ENCODE measurements at regions not wholly inside any gene's neighbourhood (a gene's known extent, or its start where the extent isn't known, plus 50 kb on each side); places are given as distances from the start of the nearest gene placed in this dataset.
"Not testable (repeated sequence)": the region's sequence is repeated elsewhere in the genome, so short reads cannot be mapped to it uniquely, and the experiment has no call there.

- Histone ChIP-seq H3F3A (ENCODE audit: low read length, unreplicated experiment) (no peaks in the 10 kb centered on the region), H3K4me2 (ENCODE audit: low read length) (no peak overlapping the region), H3K9ac (ENCODE audit: low read length) (no peak overlapping the region), H4K20me1 (ENCODE audit: low read length) (no peaks in the 10 kb centered on the region), H3K79me2 (ENCODE audit: low read length) (no peaks in the 10 kb centered on the region), H2AFZ (ENCODE audit: low read length) (no peak overlapping the region), H3K9me3 (ENCODE audit: low read length) (no peaks in the 10 kb centered on the region), H3K27ac (ENCODE audit: low read length) (no peak overlapping the region), H3K9me2 (replicated peaks; ENCODE audit: low read length) (no peaks in the 10 kb centered on the region), H3K4me3 (ENCODE audit: low read length) (no peak overlapping the region), H3K4me1 (ENCODE audit: insufficient read depth, low read length) (0 out of 2 replicates have a peak, but pooled peaks cover 5% of the 10 kb centered on the region), H3K27me3 (ENCODE audit: low read length) (no peaks in the 10 kb centered on the region), H3K36me3 (ENCODE audit: low read depth, low read length) (no peaks in the 10 kb centered on the region)
- CTCF ChIA-PET: no interaction called here
- POLR2A ChIA-PET (ENCODE audit: unreplicated experiment): no interaction called here
- ATAC-seq (no peak), DNase-seq (no peak)
- intact Hi-C loops (cut with micrococcal nuclease): no loop called here
- BruUV-seq (replicated peaks): no TSS peak
- TF ChIP-seq EZH2phosphoT487 (IDR thresholded peaks at IDR 0.05; ENCODE audit: borderline replicate concordance, low read length) (no peak), EZH2 (IDR thresholded peaks at IDR 0.05; ENCODE audit: low read length, unreplicated experiment) (no peak)
- TF ChIP-seq, protein P1, sequence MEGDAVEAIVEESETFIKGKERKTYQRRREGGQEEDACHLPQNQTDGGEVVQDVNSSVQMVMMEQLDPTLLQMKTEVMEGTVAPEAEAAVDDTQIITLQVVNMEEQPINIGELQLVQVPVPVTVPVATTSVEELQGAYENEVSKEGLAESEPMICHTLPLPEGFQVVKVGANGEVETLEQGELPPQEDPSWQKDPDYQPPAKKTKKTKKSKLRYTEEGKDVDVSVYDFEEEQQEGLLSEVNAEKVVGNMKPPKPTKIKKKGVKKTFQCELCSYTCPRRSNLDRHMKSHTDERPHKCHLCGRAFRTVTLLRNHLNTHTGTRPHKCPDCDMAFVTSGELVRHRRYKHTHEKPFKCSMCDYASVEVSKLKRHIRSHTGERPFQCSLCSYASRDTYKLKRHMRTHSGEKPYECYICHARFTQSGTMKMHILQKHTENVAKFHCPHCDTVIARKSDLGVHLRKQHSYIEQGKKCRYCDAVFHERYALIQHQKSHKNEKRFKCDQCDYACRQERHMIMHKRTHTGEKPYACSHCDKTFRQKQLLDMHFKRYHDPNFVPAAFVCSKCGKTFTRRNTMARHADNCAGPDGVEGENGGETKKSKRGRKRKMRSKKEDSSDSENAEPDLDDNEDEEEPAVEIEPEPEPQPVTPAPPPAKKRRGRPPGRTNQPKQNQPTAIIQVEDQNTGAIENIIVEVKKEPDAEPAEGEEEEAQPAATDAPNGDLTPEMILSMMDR (conservative IDR thresholded peaks at IDR 0.05; ENCODE audit: low read depth, low read length): no peak
Measured at GRCh38 chr6:104459543-104459942, 400.2 kb downstream of the HACE1 start.

DNA sequence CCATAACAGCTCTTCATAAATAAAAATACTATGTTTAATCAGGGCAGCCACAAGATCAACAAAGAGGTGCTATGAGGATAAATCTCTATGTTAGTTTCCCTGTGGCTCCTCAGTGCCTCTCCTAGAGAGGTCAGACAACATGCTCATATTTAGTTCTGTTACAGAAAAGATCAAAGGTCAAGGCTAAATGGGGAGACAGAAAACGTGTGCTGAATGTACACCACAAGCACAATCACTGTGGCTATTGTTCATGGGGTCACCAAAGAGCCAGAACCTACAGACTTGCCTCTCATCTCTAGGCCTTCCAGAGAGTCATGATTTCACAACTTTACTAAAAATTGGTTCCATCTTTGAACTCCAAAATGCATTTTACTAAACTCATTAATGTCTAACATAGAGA lies 409.8 kb downstream of the HACE1 start:
- H3K9me3 ChIP-seq (ENCODE audit: low read length): no peaks in the 10 kb centered on the region
- no peaks in the 10 kb centered on the region for H3K36me3 ChIP-seq (ENCODE audit: low read depth, low read length)
- no peaks in the 10 kb centered on the region for H3K79me2 ChIP-seq (ENCODE audit: low read length)
- TF ChIP-seq, protein P1 (conservative IDR thresholded peaks at IDR 0.05; ENCODE audit: low read depth, low read length): no peak
- TF ChIP-seq EZH2phosphoT487 (IDR thresholded peaks at IDR 0.05; ENCODE audit: borderline replicate concordance, low read length) (no peak), EZH2 (IDR thresholded peaks at IDR 0.05; ENCODE audit: low read length, unreplicated experiment) (no peak)
- intact Hi-C loops (cut with micrococcal nuclease): no loop called here
- no peak overlapping the region for H3K4me3 ChIP-seq (ENCODE audit: low read length)
- no peak for DNase-seq
- H3K27me3 ChIP-seq (ENCODE audit: low read length): no peaks in the 10 kb centered on the region
- ChIA-PET CTCF (interaction anchor here (0.7 kb wide), 1 partner anchor 384 kb away, joined by 3 read pairs; no protein-coding TSS in a partner anchor), POLR2A (ENCODE audit: unreplicated experiment) (no interaction called here)
- no peak overlapping the region for H3K9ac ChIP-seq (ENCODE audit: low read length)
- no peak overlapping the region for H2AFZ ChIP-seq (ENCODE audit: low read length)
- H3K27ac ChIP-seq (ENCODE audit: low read length): no peak overlapping the region
- H3K9me2 ChIP-seq (replicated peaks; ENCODE audit: low read length): no peaks in the 10 kb centered on the region
- no TSS peak for BruUV-seq (replicated peaks)
- no peaks in the 10 kb centered on the region for H4K20me1 ChIP-seq (ENCODE audit: low read length)
- H3F3A ChIP-seq (ENCODE audit: low read length, unreplicated experiment): no peaks in the 10 kb centered on the region
- no peaks in the 10 kb centered on the region for H3K4me1 ChIP-seq (ENCODE audit: insufficient read depth, low read length)
- no peak overlapping the region for H3K4me2 ChIP-seq (ENCODE audit: low read length)
- ATAC-seq: no peak

DNA sequence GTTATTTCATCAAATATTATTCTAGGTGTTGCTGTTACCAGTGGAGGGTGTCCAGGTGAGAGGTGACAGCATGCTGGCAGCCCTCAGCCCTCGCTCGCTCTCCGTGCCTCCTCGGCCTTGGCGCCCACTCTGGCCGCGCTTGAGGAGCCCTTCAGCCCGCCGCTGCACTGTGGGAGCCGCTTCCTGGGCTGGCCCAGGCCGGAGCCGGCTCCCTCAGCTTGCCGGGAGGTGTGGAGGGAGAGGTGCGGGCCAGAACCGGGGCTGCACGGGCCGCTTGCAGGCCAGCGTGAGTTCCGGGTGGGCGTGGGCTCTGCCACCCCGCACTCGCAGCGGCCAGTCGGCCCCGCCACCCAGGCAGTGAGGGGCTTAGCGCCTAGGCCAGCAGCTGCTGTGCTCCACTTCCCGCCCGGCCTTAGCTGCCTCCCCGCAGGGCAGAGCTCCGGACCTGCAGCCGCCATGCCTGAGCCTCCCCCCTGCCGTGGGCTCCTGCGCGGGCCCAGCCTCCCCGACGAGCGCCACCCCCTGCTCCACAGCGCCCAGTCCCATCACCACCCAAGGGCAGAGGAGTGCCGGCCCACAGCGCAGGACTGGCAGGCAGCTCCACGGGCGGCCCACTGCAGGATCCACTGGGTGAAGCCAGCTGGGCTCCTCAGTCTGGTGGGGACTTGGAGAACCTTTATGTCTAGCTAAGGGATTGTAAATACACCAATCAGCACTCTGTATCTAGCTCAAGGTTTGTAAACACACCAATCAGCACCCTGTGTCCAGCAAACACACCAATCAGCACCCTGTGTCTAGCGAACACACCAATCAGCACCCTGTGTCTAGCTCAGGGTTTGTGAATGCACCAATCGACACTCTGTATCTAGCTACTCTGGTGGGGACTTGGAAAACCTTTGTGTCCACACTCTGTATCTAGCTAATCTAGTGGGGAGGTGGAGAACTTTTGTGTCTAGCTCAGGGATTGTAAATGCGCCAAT lies 413.3 kb downstream of the HACE1 start:
- H3K9me3 ChIP-seq (ENCODE audit: low read length); ATAC-seq; intact Hi-C loops (cut with micrococcal nuclease); H3K4me3 ChIP-seq (ENCODE audit: low read length); H3K27ac ChIP-seq (ENCODE audit: low read length); H3F3A ChIP-seq (ENCODE audit: low read length, unreplicated experiment); DNase-seq; H3K27me3 ChIP-seq (ENCODE audit: low read length); POLR2A ChIA-PET (ENCODE audit: unreplicated experiment); H4K20me1 ChIP-seq (ENCODE audit: low read length); H3K9ac ChIP-seq (ENCODE audit: low read length); H3K36me3 ChIP-seq (ENCODE audit: low read depth, low read length); CTCF ChIA-PET; H3K4me1 ChIP-seq (ENCODE audit: insufficient read depth, low read length); H2AFZ ChIP-seq (ENCODE audit: low read length); BruUV-seq (replicated peaks); H3K9me2 ChIP-seq (replicated peaks; ENCODE audit: low read length); H3K4me2 ChIP-seq (ENCODE audit: low read length); H3K79me2 ChIP-seq (ENCODE audit: low read length): not testable (repeated sequence)

All from PC-3 (cell line).